HepG2 (cell line): ENCODE measurements at regions not wholly inside any gene's neighbourhood (a gene's known extent, or its start where the extent isn't known, plus 50 kb on each side); places are given as distances from the start of the nearest gene placed in this dataset.

Experiments
- ATAC-seq: fragments of 200-7000 bp; cut with Tn5 transposase; 3 replicates; pipeline ENCODE4 v1.9.1; 2020; ENCODE audit warnings: mild to moderate bottlenecking, moderate library complexity
- BruUV-seq: library from RNA; stranded (reverse); fragments of 400-500 nt; replicated peaks from 2 replicates; lab custom pipeline; 2021; lab: Mats Ljungman, UMichigan
- CTCF ChIA-PET: fragments of 300-600 bp; formaldehyde crosslinking; extraction: SDS; loops from one replicate; lab custom pipeline; 2021; ENCODE audit warnings: low total read pairs, inconsistent platforms, low intra/inter-chr PET ratio; lab: Yijun Ruan, JAX
- POLR2A ChIA-PET: fragments of 350-600 bp; sonication (Branson Sonifier 250); formaldehyde crosslinking; loops from one replicate; lab custom pipeline; 2020; ENCODE audit warnings: antibody characterized with exemption, inconsistent platforms; lab: Yijun Ruan, JAX
- DNase-seq: peaks from one replicate; pipeline ENCODE4 v3.0.0-alpha.2; 2015; ENCODE audit warnings: low spot score
- FAIRE-seq: peaks from 3 replicates; lab custom pipeline; 2011; peaks lifted over from hg19 to GRCh38; lab: Jason Lieb, UNC
- H2AFZ ChIP-seq: one replicate; pipeline ENCODE4 v1.6.1; 2011; ENCODE audit warnings: low read length, inconsistent platforms
- H3K27ac ChIP-seq: fragments of 300-600 bp; 3 replicates; pipeline ENCODE4 v1.8.0; 2011; ENCODE audit warnings: mixed run types, mild to moderate bottlenecking, mixed read lengths, low read length, inconsistent platforms; ENCODE audit not compliant: insufficient read depth; ENCODE audit errors: extremely low read length
- H3K27me3 ChIP-seq, 2 experiments: fragments of 200-600 bp in 1 of 2; 2 replicates in 1 of 2; 3 replicates in 1 of 2; pipeline versions ENCODE4 v1.6.0 to v1.8.0; 2011; ENCODE audit warnings: low read length in 2 of 2, mild to moderate bottlenecking in 2 of 2, moderate library complexity in 2 of 2, inconsistent platforms in 1 of 2; ENCODE audit not compliant: insufficient read depth in 2 of 2, control insufficient read depth in 1 of 2
- H3K36me3 ChIP-seq, 2 experiments: fragments of 200-600 bp in 1 of 2; replicated peaks in 1 of 2; 2 replicates in 1 of 2; 3 replicates in 1 of 2; pipeline versions ENCODE4 v1.5.1 to v1.8.0; 2011; ENCODE audit warnings: low read length in 2 of 2, inconsistent platforms in 1 of 2; ENCODE audit not compliant: insufficient read depth in 2 of 2, control insufficient read depth in 1 of 2
- H3K4me1 ChIP-seq: 2 replicates; pipeline ENCODE4 v1.5.1; 2012; ENCODE audit warnings: low read length, inconsistent platforms; ENCODE audit not compliant: insufficient read depth
- H3K4me2 ChIP-seq: 2 replicates; pipeline ENCODE4 v1.6.0; 2011; ENCODE audit warnings: low read depth, low read length, inconsistent platforms
- H3K4me3 ChIP-seq, 3 experiments: fragments of 200-600 bp in 1 of 3; sonication (generic), shearing (Covaris generic) in 1 of 3; replicated peaks in 1 of 3; 2 replicates each; pipeline ENCODE4 v1.5.1; 2011 to 2016; ENCODE audit warnings: low read length in 3 of 3, inconsistent platforms in 2 of 3, low read depth in 2 of 3, mild to moderate bottlenecking in 2 of 3, control low read depth in 1 of 3, mixed read lengths in 1 of 3; ENCODE audit not compliant: insufficient read depth in 1 of 3
- H3K79me2 ChIP-seq: one replicate; pipeline ENCODE4 v1.6.1; 2011; ENCODE audit warnings: low read length, inconsistent platforms; ENCODE audit not compliant: insufficient read depth
- H3K9ac ChIP-seq: 2 replicates; pipeline ENCODE4 v1.6.0; 2011; ENCODE audit warnings: mild to moderate bottlenecking, low read depth, low read length, inconsistent platforms; ENCODE audit not compliant: insufficient read depth
- H3K9me3 ChIP-seq: 2 replicates; pipeline ENCODE4 v1.5.1; 2012; ENCODE audit warnings: mild to moderate bottlenecking, low read length
- H4K20me1 ChIP-seq: 2 replicates; pipeline ENCODE4 v1.6.0; 2011; ENCODE audit warnings: inconsistent platforms, mild to moderate bottlenecking, low read length, moderate library complexity; ENCODE audit not compliant: insufficient read depth
- ATF2 ChIP-seq: sonication (generic); formaldehyde crosslinking; IDR thresholded peaks from 2 replicates; pipeline ENCODE4 v1.4.0; 2020; ENCODE audit warnings: missing genetic modification reagents
- CC2D1A ChIP-seq: sonication (generic); formaldehyde crosslinking; IDR thresholded peaks from 2 replicates; pipeline ENCODE4 v1.8.1; 2023; ENCODE audit warnings: mild to moderate bottlenecking, missing genetic modification reagents
- EHMT2 ChIP-seq: fragments of 200-600 bp; sonication (generic); IDR thresholded peaks from 2 replicates; pipeline ENCODE4 v1.7.0; 2017; ENCODE audit warnings: antibody characterized with exemption, low read depth, low read length, borderline replicate concordance
- ERF ChIP-seq: IDR thresholded peaks from 2 replicates; pipeline ENCODE4 v1.6.1; 2018; ENCODE audit warnings: missing biosample characterization, missing genetic modification reagents
- HINFP ChIP-seq: sonication (generic); formaldehyde crosslinking; IDR thresholded peaks from 2 replicates; pipeline ENCODE4 v1.4.0; 2020; ENCODE audit warnings: low read depth, mild to moderate bottlenecking, missing genetic modification reagents
- HNF4A ChIP-seq: sonication (generic); formaldehyde crosslinking; IDR thresholded peaks from 2 replicates; pipeline ENCODE4 v1.4.0; 2020; ENCODE audit warnings: missing genetic modification reagents
- MAFF ChIP-seq: IDR thresholded peaks from 2 replicates; pipeline ENCODE4 v1.6.1; 2011; ENCODE audit warnings: low read depth, low read length, improper control_type of control experiment
- MAFG ChIP-seq: sonication (generic); formaldehyde crosslinking; IDR thresholded peaks from 2 replicates; pipeline ENCODE4 v1.5.1; 2020; ENCODE audit warnings: mild to moderate bottlenecking, missing genetic modification reagents
- MXI1 ChIP-seq: IDR thresholded peaks from 3 replicates; pipeline ENCODE4 v1.6.1; 2012; ENCODE audit warnings: low read depth, low read length, inconsistent platforms, borderline replicate concordance
- SP5 ChIP-seq: IDR thresholded peaks from 2 replicates; pipeline ENCODE4 v1.6.1; 2016; ENCODE audit warnings: low read depth, borderline replicate concordance
- ZBTB20 ChIP-seq: sonication (generic); formaldehyde crosslinking; IDR thresholded peaks from 2 replicates; pipeline ENCODE4 v1.8.1; 2023; ENCODE audit warnings: missing genetic modification reagents, low read depth, mild to moderate bottlenecking, borderline replicate concordance
- ZNF460 ChIP-seq: sonication (generic); formaldehyde crosslinking; IDR thresholded peaks from 2 replicates; pipeline ENCODE4 v1.5.1; 2020; ENCODE audit warnings: missing genetic modification reagents, mild to moderate bottlenecking, borderline replicate concordance
- ZSCAN20 ChIP-seq: sonication (generic); formaldehyde crosslinking; IDR thresholded peaks from 2 replicates; pipeline ENCODE4 v1.4.0; 2020; ENCODE audit warnings: missing genetic modification reagents, mild to moderate bottlenecking, borderline replicate concordance
- WGBS: methylation state at CpG from one replicate; pipeline ENCODE4 v1.1.6; 2017; ENCODE audit warnings: low lambda C conversion rate; 5-methylcytosine and 5-hydroxymethylcytosine counted together
- in situ Hi-C: cut with HindIII; loops from 2 replicates; pipeline ENCODE4 v1.10.0; 2017; ENCODE audit warnings: low pct_unique_long_range_greater_than_20kb; ENCODE audit not compliant: extremely low pct_ligation_motif_present
- intact Hi-C: fragments of 100-400 bp; cut with micrococcal nuclease; formaldehyde crosslinking; loops from one replicate; pipeline ENCODE4 v1.10.0; 2022; ENCODE audit not compliant: unreplicated experiment

- Histone ChIP-seq H3K4me3 (no peak overlapping the region), H3K27me3 (no peaks in the 10 kb centered on the region), H3K79me2 (no peaks in the 10 kb centered on the region), H3K4me2 (no peak overlapping the region), H2AFZ (no peak overlapping the region), H3K36me3 (no peaks in the 10 kb centered on the region), H3K9ac (no peak overlapping the region), H3K27ac (no peak overlapping the region), H3K9me3 (no peaks in the 10 kb centered on the region), H3K4me1 (peaks cover 15% of the 10 kb centered on the region), H4K20me1 (no peaks in the 10 kb centered on the region)
- BruUV-seq: no TSS peak
- TF ChIP-seq ZNF460 (CRISPR knock-in tag) (no peak), CC2D1A (CRISPR knock-in tag) (no peak), ZSCAN20 (no peak), HNF4A (CRISPR knock-in tag) (peak; percentile 58)
- WGBS: 9% methylated on average over 4 of the region's 4 CpGs
- ChIA-PET CTCF (no interaction called here), POLR2A (no interaction called here)
- DNase-seq: no peak
- intact Hi-C loops (no loop called here), in situ Hi-C loops (no loop called here)
- no peak for ATAC-seq
- no peak for FAIRE-seq
Observed at GRCh38 chr13:74009100-74009668, 125.0 kb downstream of the KLF12 start.

GRCh38 chr13:74006666-74007065 is 127.5 kb downstream of the KLF12 start:
- ATAC-seq: no peak
- no peak for FAIRE-seq
- no peak for DNase-seq
- Histone ChIP-seq H2AFZ (no peak overlapping the region), H3K4me1 (peaks cover 15% of the 10 kb centered on the region), H3K9ac (no peak overlapping the region), H3K4me2 (no peak overlapping the region), H3K9me3 (no peaks in the 10 kb centered on the region), H3K4me3 (no peak overlapping the region), H3K79me2 (no peaks in the 10 kb centered on the region), H3K27me3 (no peaks in the 10 kb centered on the region), H3K27ac (no peak overlapping the region), H3K36me3 (no peaks in the 10 kb centered on the region), H4K20me1 (no peaks in the 10 kb centered on the region)
- TF ChIP-seq MXI1 (no peak), MAFF (no peak), ERF (CRISPR knock-in tag) (no peak), ZBTB20 (CRISPR knock-in tag) (no peak), MAFG (CRISPR knock-in tag) (no peak), EHMT2 (no peak), ATF2 (no peak), SP5 (CRISPR knock-in tag) (no peak), HINFP (CRISPR knock-in tag) (no peak)
- ChIA-PET CTCF (no interaction called here), POLR2A (no interaction called here)
- BruUV-seq: no TSS peak
- intact Hi-C loops: no loop called here
- in situ Hi-C loops: no loop called here
- 49% methylated on average over 3 of the region's 3 CpGs for WGBS
